ENCODE measurements at regions not wholly inside any gene's neighbourhood (a gene's known extent, or its start where the extent isn't known, plus 50 kb on each side); places are given as distances from the start of the nearest gene placed in this dataset.

GRCh38 chr3:1696669-1697275, 401.9 kb upstream of the CNTN4 start:
- H3K36me3 ChIP-seq (ENCODE audit: control insufficient read depth in 1 of 2, insufficient read depth in 2 of 2, low read length in 2 of 2) = no peaks in the 10 kb centered on the region
- no peaks in the 10 kb centered on the region for H3K4me1 ChIP-seq (ENCODE audit: control insufficient read depth in 1 of 2, insufficient read depth in 2 of 2, low read length in 2 of 2)
- H3K27me3 ChIP-seq (ENCODE audit: low read depth, low read length) = no peaks in the 10 kb centered on the region
- H3K4me3 ChIP-seq (ENCODE audit: low read depth in 1 of 2, low read length in 2 of 2) = no peak overlapping the region
- no peaks in the 10 kb centered on the region for H3K9me3 ChIP-seq (ENCODE audit: control insufficient read depth in 1 of 2, low read length in 2 of 2)
- H3K27ac ChIP-seq (ENCODE audit: low read length) = no peak overlapping the region

- Histone ChIP-seq H3K36me3 (ENCODE audit: control insufficient read depth in 1 of 2, insufficient read depth in 2 of 2, low read length in 2 of 2) (no peaks in the 10 kb centered on the region), H3K4me3 (ENCODE audit: low read depth in 1 of 2, low read length in 2 of 2) (no peak overlapping the region), H3K4me1 (ENCODE audit: control insufficient read depth in 1 of 2, insufficient read depth in 2 of 2, low read length in 2 of 2) (no peaks in the 10 kb centered on the region), H3K27me3 (ENCODE audit: low read depth, low read length) (no peaks in the 10 kb centered on the region), H3K27ac (ENCODE audit: low read length) (no peak overlapping the region), H3K9me3 (ENCODE audit: control insufficient read depth in 1 of 2, low read length in 2 of 2) (no peaks in the 10 kb centered on the region)
Observed at GRCh38 chr3:1699361-1699920, 399.2 kb upstream of the CNTN4 start.

GRCh38 chr3:1700650-1701049, 398.0 kb upstream of the CNTN4 start:
- no peaks in the 10 kb centered on the region for H3K4me1 ChIP-seq (ENCODE audit: control insufficient read depth in 1 of 2, insufficient read depth in 2 of 2, low read length in 2 of 2)
- H3K27ac ChIP-seq (ENCODE audit: low read length) = no peak overlapping the region
- no peaks in the 10 kb centered on the region for H3K36me3 ChIP-seq (ENCODE audit: control insufficient read depth in 1 of 2, insufficient read depth in 2 of 2, low read length in 2 of 2)
- no peaks in the 10 kb centered on the region for H3K9me3 ChIP-seq (ENCODE audit: control insufficient read depth in 1 of 2, low read length in 2 of 2)
- no peaks in the 10 kb centered on the region for H3K27me3 ChIP-seq (ENCODE audit: low read depth, low read length)
- no peak overlapping the region for H3K4me3 ChIP-seq (ENCODE audit: low read depth in 1 of 2, low read length in 2 of 2)

- Histone ChIP-seq H3K4me3 (ENCODE audit: low read depth in 1 of 2, low read length in 2 of 2) (no peak overlapping the region), H3K36me3 (ENCODE audit: control insufficient read depth in 1 of 2, insufficient read depth in 2 of 2, low read length in 2 of 2) (no peaks in the 10 kb centered on the region), H3K27me3 (ENCODE audit: low read depth, low read length) (no peaks in the 10 kb centered on the region), H3K27ac (ENCODE audit: low read length) (no peak overlapping the region), H3K4me1 (ENCODE audit: control insufficient read depth in 1 of 2, insufficient read depth in 2 of 2, low read length in 2 of 2) (no peaks in the 10 kb centered on the region), H3K9me3 (ENCODE audit: control insufficient read depth in 1 of 2, low read length in 2 of 2) (no peaks in the 10 kb centered on the region)
Observed at GRCh38 chr3:1703169-1703568, 395.5 kb upstream of the CNTN4 start.

GRCh38 chr3:1710663-1711062, 388.0 kb upstream of the CNTN4 start:
- no peak overlapping the region for H3K27ac ChIP-seq (ENCODE audit: low read length)
- no peak overlapping the region for H3K4me3 ChIP-seq (ENCODE audit: low read depth in 1 of 2, low read length in 2 of 2)
- no peaks in the 10 kb centered on the region for H3K36me3 ChIP-seq (ENCODE audit: control insufficient read depth in 1 of 2, insufficient read depth in 2 of 2, low read length in 2 of 2)
- no peaks in the 10 kb centered on the region for H3K27me3 ChIP-seq (ENCODE audit: low read depth, low read length)
- H3K4me1 ChIP-seq (ENCODE audit: control insufficient read depth in 1 of 2, insufficient read depth in 2 of 2, low read length in 2 of 2) = no peaks in the 10 kb centered on the region
- H3K9me3 ChIP-seq (ENCODE audit: control insufficient read depth in 1 of 2, low read length in 2 of 2) = peaks cover 0 to 9% of the 10 kb centered on the region in 2 donors

- H3K9me3 ChIP-seq (ENCODE audit: control insufficient read depth in 1 of 2, low read length in 2 of 2) = no peaks in the 10 kb centered on the region
- H3K27me3 ChIP-seq (ENCODE audit: low read depth, low read length) = no peaks in the 10 kb centered on the region
- no peak overlapping the region for H3K4me3 ChIP-seq (ENCODE audit: low read depth in 1 of 2, low read length in 2 of 2)
- no peaks in the 10 kb centered on the region for H3K4me1 ChIP-seq (ENCODE audit: control insufficient read depth in 1 of 2, insufficient read depth in 2 of 2, low read length in 2 of 2)
- no peaks in the 10 kb centered on the region for H3K36me3 ChIP-seq (ENCODE audit: control insufficient read depth in 1 of 2, insufficient read depth in 2 of 2, low read length in 2 of 2)
- H3K27ac ChIP-seq (ENCODE audit: low read length) = no peak overlapping the region
Observed at GRCh38 chr3:1717524-1717923, 381.1 kb upstream of the CNTN4 start.

- Histone ChIP-seq H3K4me3 (ENCODE audit: low read depth in 1 of 2, low read length in 2 of 2) (no peak overlapping the region), H3K27me3 (ENCODE audit: low read depth, low read length) (no peaks in the 10 kb centered on the region), H3K4me1 (ENCODE audit: control insufficient read depth in 1 of 2, insufficient read depth in 2 of 2, low read length in 2 of 2) (no peaks in the 10 kb centered on the region), H3K36me3 (ENCODE audit: control insufficient read depth in 1 of 2, insufficient read depth in 2 of 2, low read length in 2 of 2) (no peaks in the 10 kb centered on the region), H3K27ac (ENCODE audit: low read length) (no peak overlapping the region), H3K9me3 (ENCODE audit: control insufficient read depth in 1 of 2, low read length in 2 of 2) (no peaks in the 10 kb centered on the region)
Observed at GRCh38 chr3:1723726-1724125, 374.9 kb upstream of the CNTN4 start.

- no peak overlapping the region for H3K27ac ChIP-seq (ENCODE audit: low read length)
- no peaks in the 10 kb centered on the region for H3K27me3 ChIP-seq (ENCODE audit: low read depth, low read length)
- no peaks in the 10 kb centered on the region for H3K9me3 ChIP-seq (ENCODE audit: control insufficient read depth in 1 of 2, low read length in 2 of 2)
- no peak overlapping the region for H3K4me3 ChIP-seq (ENCODE audit: low read depth in 1 of 2, low read length in 2 of 2)
- H3K4me1 ChIP-seq (ENCODE audit: control insufficient read depth in 1 of 2, insufficient read depth in 2 of 2, low read length in 2 of 2) = no peaks in the 10 kb centered on the region
- no peaks in the 10 kb centered on the region for H3K36me3 ChIP-seq (ENCODE audit: control insufficient read depth in 1 of 2, insufficient read depth in 2 of 2, low read length in 2 of 2)
Observed at GRCh38 chr3:1726741-1727140, 371.9 kb upstream of the CNTN4 start.

GRCh38 chr3:1727242-1727641, 371.4 kb upstream of the CNTN4 start:
- Histone ChIP-seq H3K27ac (ENCODE audit: low read length) (no peak overlapping the region), H3K9me3 (ENCODE audit: control insufficient read depth in 1 of 2, low read length in 2 of 2) (no peaks in the 10 kb centered on the region)

GRCh38 chr3:1728510-1728909, 370.2 kb upstream of the CNTN4 start:
- Histone ChIP-seq H3K27me3 (ENCODE audit: low read depth, low read length) (no peaks in the 10 kb centered on the region), H3K4me3 (ENCODE audit: low read depth in 1 of 2, low read length in 2 of 2) (no peak overlapping the region), H3K4me1 (ENCODE audit: control insufficient read depth in 1 of 2, insufficient read depth in 2 of 2, low read length in 2 of 2) (no peaks in the 10 kb centered on the region), H3K9me3 (ENCODE audit: control insufficient read depth in 1 of 2, low read length in 2 of 2) (no peaks in the 10 kb centered on the region), H3K27ac (ENCODE audit: low read length) (no peak overlapping the region), H3K36me3 (ENCODE audit: control insufficient read depth in 1 of 2, insufficient read depth in 2 of 2, low read length in 2 of 2) (no peaks in the 10 kb centered on the region)

More at GRCh38 chr3:1727242-1727641, 371.4 kb upstream of the CNTN4 start:
- no peaks in the 10 kb centered on the region for H3K27me3 ChIP-seq (ENCODE audit: low read depth, low read length)
- no peaks in the 10 kb centered on the region for H3K4me1 ChIP-seq (ENCODE audit: control insufficient read depth in 1 of 2, insufficient read depth in 2 of 2, low read length in 2 of 2)
- H3K4me3 ChIP-seq (ENCODE audit: low read depth in 1 of 2, low read length in 2 of 2) = no peak overlapping the region
- H3K36me3 ChIP-seq (ENCODE audit: control insufficient read depth in 1 of 2, insufficient read depth in 2 of 2, low read length in 2 of 2) = no peaks in the 10 kb centered on the region

GRCh38 chr3:1734494-1735122, 364.1 kb upstream of the CNTN4 start:
- H3K27me3 ChIP-seq (ENCODE audit: low read depth, low read length) = no peaks in the 10 kb centered on the region
- no peaks in the 10 kb centered on the region for H3K4me1 ChIP-seq (ENCODE audit: control insufficient read depth in 1 of 2, insufficient read depth in 2 of 2, low read length in 2 of 2)
- H3K9me3 ChIP-seq (ENCODE audit: control insufficient read depth in 1 of 2, low read length in 2 of 2) = no peaks in the 10 kb centered on the region
- no peak overlapping the region for H3K4me3 ChIP-seq (ENCODE audit: low read depth in 1 of 2, low read length in 2 of 2)
- no peaks in the 10 kb centered on the region for H3K36me3 ChIP-seq (ENCODE audit: control insufficient read depth in 1 of 2, insufficient read depth in 2 of 2, low read length in 2 of 2)
- H3K27ac ChIP-seq (ENCODE audit: low read length) = no peak overlapping the region

GRCh38 chr3:1752205-1752604, 346.5 kb upstream of the CNTN4 start:
- Histone ChIP-seq H3K27ac (ENCODE audit: low read length) (no peak overlapping the region), H3K27me3 (ENCODE audit: low read depth, low read length) (no peaks in the 10 kb centered on the region), H3K4me3 (ENCODE audit: low read depth in 1 of 2, low read length in 2 of 2) (no peak overlapping the region), H3K9me3 (ENCODE audit: control insufficient read depth in 1 of 2, low read length in 2 of 2) (peaks cover 6 to 9% of the 10 kb centered on the region in 2 donors), H3K4me1 (ENCODE audit: control insufficient read depth in 1 of 2, insufficient read depth in 2 of 2, low read length in 2 of 2) (no peaks in the 10 kb centered on the region), H3K36me3 (ENCODE audit: control insufficient read depth in 1 of 2, insufficient read depth in 2 of 2, low read length in 2 of 2) (no peaks in the 10 kb centered on the region)
